Effector memory CD8-positive, alpha-beta T cell (primary cell): ENCODE measurements at regions not wholly inside any gene's neighbourhood (a gene's known extent, or its start where the extent isn't known, plus 50 kb on each side); places are given as distances from the start of the nearest gene placed in this dataset.
"Not testable (repeated sequence)": the region's sequence is repeated elsewhere in the genome, so short reads cannot be mapped to it uniquely, and the experiment has no call there.

Experiments
- ATAC-seq: fragments of 150-1000 bp; cut with Tn5 transposase; replicated peaks from 2 replicates; pipeline ENCODE4 v1.10.0; 2021; ENCODE audit warnings: mild to moderate bottlenecking, moderate library complexity
- DNase-seq, 3 experiments: peaks; one replicate each; pipeline ENCODE4 v3.0.0; 2021
- H3K27ac Mint-ChIP-seq, 2 donors: one replicate each; pipeline ENCODE4 v1.8.0; 2022; ENCODE audit warnings: mild to moderate bottlenecking in 2 of 2, mixed read lengths in 2 of 2, moderate library complexity in 2 of 2
- H3K27me3 Mint-ChIP-seq, 2 donors: one replicate each; pipeline ENCODE4 v1.8.0; 2022; ENCODE audit warnings: mixed read lengths in 2 of 2
- H3K36me3 Mint-ChIP-seq: one replicate; pipeline ENCODE4 v1.8.0; 2022; ENCODE audit warnings: mild to moderate bottlenecking, moderate library complexity, mixed read lengths; ENCODE audit not compliant: insufficient read depth
- H3K4me1 Mint-ChIP-seq, 2 donors: one replicate each; pipeline ENCODE4 v1.8.0; 2022; ENCODE audit warnings: low read depth in 2 of 2, mixed read lengths in 2 of 2
- H3K4me3 Mint-ChIP-seq, 2 donors: one replicate each; pipeline ENCODE4 v1.8.0; 2022; ENCODE audit warnings: mild to moderate bottlenecking in 2 of 2, mixed read lengths in 2 of 2, moderate library complexity in 2 of 2
- H3K9me3 Mint-ChIP-seq, 2 donors: one replicate each; pipeline ENCODE4 v1.8.0; 2022; ENCODE audit warnings: mixed read lengths in 2 of 2

- DNase-seq, result no peak
- Mint-ChIP-seq H3K36me3 (no peaks in the 10 kb centered on the region), H3K27ac (peak overlapping the region in 1 of 2 donors; percentile 11), H3K9me3 (no peaks in the 10 kb centered on the region), H3K4me1 (peaks cover 25 to 53% of the 10 kb centered on the region in 2 donors), H3K4me3 (peak overlapping the region in 1 of 2 donors; percentile 13), H3K27me3 (no peaks in the 10 kb centered on the region)
- ATAC-seq, result no peak
These were observed 166.9 kb upstream of the GRK3 start for GRCh38 chr22:25397616-25398015.

- H3K9me3 Mint-ChIP-seq, H3K27me3 Mint-ChIP-seq, H3K27ac Mint-ChIP-seq, H3K36me3 Mint-ChIP-seq, H3K4me3 Mint-ChIP-seq, DNase-seq: not testable (repeated sequence)
- peaks cover 27 to 55% of the 10 kb centered on the region in 2 donors for H3K4me1 Mint-ChIP-seq
- peak; percentile 35 for ATAC-seq
These were observed 165.8 kb upstream of the GRK3 start for GRCh38 chr22:25398591-25399062.

- H3K9me3 Mint-ChIP-seq, result no peaks in the 10 kb centered on the region
- H3K4me3 Mint-ChIP-seq, result no peak overlapping the region
- no peak for DNase-seq
- H3K36me3 Mint-ChIP-seq, result no peaks in the 10 kb centered on the region
- peaks cover 33 to 59% of the 10 kb centered on the region in 2 donors for H3K4me1 Mint-ChIP-seq
- no peak overlapping the region for H3K27ac Mint-ChIP-seq
- H3K27me3 Mint-ChIP-seq, result no peaks in the 10 kb centered on the region
- ATAC-seq, result no peak
These were observed 164.8 kb upstream of the GRK3 start for GRCh38 chr22:25399649-25400151.

- Mint-ChIP-seq H3K36me3 (no peaks in the 10 kb centered on the region), H3K9me3 (no peaks in the 10 kb centered on the region), H3K4me1 (peaks cover 28 to 51% of the 10 kb centered on the region in 2 donors), H3K27me3 (no peaks in the 10 kb centered on the region), H3K27ac (peak overlapping the region; percentile 32 to 84), H3K4me3 (peak overlapping the region; percentile 31 to 40)
- ATAC-seq, result no peak
- no peak for DNase-seq
These were observed 162.3 kb upstream of the GRK3 start for GRCh38 chr22:25402160-25402500.

- Mint-ChIP-seq H3K4me3 (peak overlapping the region; percentile 31 to 79), H3K36me3 (no peaks in the 10 kb centered on the region), H3K27me3 (no peaks in the 10 kb centered on the region), H3K27ac (peak overlapping the region; percentile 32 to 84), H3K9me3 (no peaks in the 10 kb centered on the region), H3K4me1 (peaks cover 25 to 46% of the 10 kb centered on the region in 2 donors)
- ATAC-seq, result no peak
- no peak for DNase-seq
These were observed 161.8 kb upstream of the GRK3 start for GRCh38 chr22:25402501-25403283.

GRCh38 chr22:25403284-25403810, 161.1 kb upstream of the GRK3 start:
- DNase-seq, result no peak
- H3K4me3 Mint-ChIP-seq, result peak overlapping the region; percentile 79 to 86
- H3K27me3 Mint-ChIP-seq, result no peaks in the 10 kb centered on the region
- H3K4me1 Mint-ChIP-seq, result peaks cover 25 to 46% of the 10 kb centered on the region in 2 donors
- no peaks in the 10 kb centered on the region for H3K36me3 Mint-ChIP-seq
- H3K9me3 Mint-ChIP-seq, result no peaks in the 10 kb centered on the region
- no peak for ATAC-seq
- peak overlapping the region; percentile 76 to 84 for H3K27ac Mint-ChIP-seq

GRCh38 chr22:25403811-25404471, 160.5 kb upstream of the GRK3 start:
- Mint-ChIP-seq H3K27me3 (no peaks in the 10 kb centered on the region), H3K36me3 (no peaks in the 10 kb centered on the region), H3K9me3 (no peaks in the 10 kb centered on the region), H3K4me3 (peak overlapping the region; percentile 79 to 86), H3K4me1 (peaks cover 23 to 43% of the 10 kb centered on the region in 2 donors), H3K27ac (peak overlapping the region; percentile 76 to 84)
- DNase-seq, result no peak
- no peak for ATAC-seq

GRCh38 chr22:25404556-25404927, 159.9 kb upstream of the GRK3 start:
- DNase-seq (no peak), ATAC-seq (no peak)
- Mint-ChIP-seq H3K4me3 (peak overlapping the region; percentile 79 to 86), H3K4me1 (peaks cover 23 to 41% of the 10 kb centered on the region in 2 donors), H3K27ac (peak overlapping the region; percentile 76 to 84), H3K9me3 (no peaks in the 10 kb centered on the region), H3K36me3 (no peaks in the 10 kb centered on the region), H3K27me3 (no peaks in the 10 kb centered on the region)

GRCh38 chr22:25404928-25405816, 159.3 kb upstream of the GRK3 start:
- H3K4me3 Mint-ChIP-seq, result peak overlapping the region; percentile 79 to 86
- H3K4me1 Mint-ChIP-seq, result peaks cover 23 to 38% of the 10 kb centered on the region in 2 donors
- DNase-seq (peak; percentile 35 to 52 (median 43)), ATAC-seq (peak; percentile 88)
- H3K9me3 Mint-ChIP-seq, result no peaks in the 10 kb centered on the region
- no peaks in the 10 kb centered on the region for H3K27me3 Mint-ChIP-seq
- H3K36me3 Mint-ChIP-seq, result no peaks in the 10 kb centered on the region
- H3K27ac Mint-ChIP-seq, result peak overlapping the region; percentile 41 to 59

GRCh38 chr22:25405841-25406509, 158.5 kb upstream of the GRK3 start:
- Mint-ChIP-seq H3K27me3 (no peaks in the 10 kb centered on the region), H3K9me3 (no peaks in the 10 kb centered on the region), H3K4me3 (peak overlapping the region; percentile 70 to 86), H3K4me1 (peaks cover 23 to 30% of the 10 kb centered on the region in 2 donors), H3K36me3 (no peaks in the 10 kb centered on the region), H3K27ac (peak overlapping the region; percentile 41 to 59)
- ATAC-seq (no peak), DNase-seq (no peak)

- Mint-ChIP-seq H3K4me3 (peak overlapping the region; percentile 70 to 86), H3K36me3 (no peaks in the 10 kb centered on the region), H3K9me3 (no peaks in the 10 kb centered on the region), H3K27ac (peak overlapping the region; percentile 41 to 59), H3K27me3 (no peaks in the 10 kb centered on the region), H3K4me1 (peaks cover 21 to 25% of the 10 kb centered on the region in 2 donors)
- ATAC-seq, result no peak
- DNase-seq, result no peak
These were observed 157.8 kb upstream of the GRK3 start for GRCh38 chr22:25406510-25407210.

GRCh38 chr22:25407226-25407858, 157.1 kb upstream of the GRK3 start:
- no peaks in the 10 kb centered on the region for H3K9me3 Mint-ChIP-seq
- DNase-seq (no peak), ATAC-seq (no peak)
- H3K27me3 Mint-ChIP-seq, result no peaks in the 10 kb centered on the region
- H3K4me3 Mint-ChIP-seq, result peak overlapping the region; percentile 54 to 70
- no peak overlapping the region for H3K27ac Mint-ChIP-seq
- peaks cover 17 to 19% of the 10 kb centered on the region in 2 donors for H3K4me1 Mint-ChIP-seq
- no peaks in the 10 kb centered on the region for H3K36me3 Mint-ChIP-seq
